ENCODE measurements at regions not wholly inside any gene's neighbourhood (a gene's known extent, or its start where the extent isn't known, plus 50 kb on each side); places are given as distances from the start of the nearest gene placed in this dataset.

DNA sequence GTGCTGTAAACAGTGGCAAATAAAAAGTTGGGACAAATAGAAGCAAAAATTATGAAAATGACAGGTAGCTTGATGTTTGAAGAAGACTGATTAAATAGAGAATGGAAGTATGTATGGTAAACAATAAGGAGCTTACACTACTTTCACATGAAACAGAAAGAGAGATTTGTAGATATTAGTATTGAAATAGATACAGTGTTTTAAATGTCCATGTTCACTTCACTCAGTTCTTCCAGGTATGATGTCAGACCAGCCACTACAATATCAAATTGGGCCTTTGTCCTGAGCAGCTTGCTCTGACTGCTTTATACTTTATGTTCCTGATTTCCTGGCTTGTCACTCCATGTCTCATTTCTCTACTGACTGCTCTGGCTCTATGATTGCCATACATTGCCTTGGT, 107.5 kb downstream of the CENPW start:
- TF ChIP-seq, protein P1, sequence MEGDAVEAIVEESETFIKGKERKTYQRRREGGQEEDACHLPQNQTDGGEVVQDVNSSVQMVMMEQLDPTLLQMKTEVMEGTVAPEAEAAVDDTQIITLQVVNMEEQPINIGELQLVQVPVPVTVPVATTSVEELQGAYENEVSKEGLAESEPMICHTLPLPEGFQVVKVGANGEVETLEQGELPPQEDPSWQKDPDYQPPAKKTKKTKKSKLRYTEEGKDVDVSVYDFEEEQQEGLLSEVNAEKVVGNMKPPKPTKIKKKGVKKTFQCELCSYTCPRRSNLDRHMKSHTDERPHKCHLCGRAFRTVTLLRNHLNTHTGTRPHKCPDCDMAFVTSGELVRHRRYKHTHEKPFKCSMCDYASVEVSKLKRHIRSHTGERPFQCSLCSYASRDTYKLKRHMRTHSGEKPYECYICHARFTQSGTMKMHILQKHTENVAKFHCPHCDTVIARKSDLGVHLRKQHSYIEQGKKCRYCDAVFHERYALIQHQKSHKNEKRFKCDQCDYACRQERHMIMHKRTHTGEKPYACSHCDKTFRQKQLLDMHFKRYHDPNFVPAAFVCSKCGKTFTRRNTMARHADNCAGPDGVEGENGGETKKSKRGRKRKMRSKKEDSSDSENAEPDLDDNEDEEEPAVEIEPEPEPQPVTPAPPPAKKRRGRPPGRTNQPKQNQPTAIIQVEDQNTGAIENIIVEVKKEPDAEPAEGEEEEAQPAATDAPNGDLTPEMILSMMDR (IDR thresholded peaks at IDR 0.05) = no peak
- no peak for TF ChIP-seq POLR2A (IDR thresholded peaks at IDR 0.05)
